ENCODE measurements at regions not wholly inside any gene's neighbourhood (a gene's known extent, or its start where the extent isn't known, plus 50 kb on each side); places are given as distances from the start of the nearest gene placed in this dataset.

DNA sequence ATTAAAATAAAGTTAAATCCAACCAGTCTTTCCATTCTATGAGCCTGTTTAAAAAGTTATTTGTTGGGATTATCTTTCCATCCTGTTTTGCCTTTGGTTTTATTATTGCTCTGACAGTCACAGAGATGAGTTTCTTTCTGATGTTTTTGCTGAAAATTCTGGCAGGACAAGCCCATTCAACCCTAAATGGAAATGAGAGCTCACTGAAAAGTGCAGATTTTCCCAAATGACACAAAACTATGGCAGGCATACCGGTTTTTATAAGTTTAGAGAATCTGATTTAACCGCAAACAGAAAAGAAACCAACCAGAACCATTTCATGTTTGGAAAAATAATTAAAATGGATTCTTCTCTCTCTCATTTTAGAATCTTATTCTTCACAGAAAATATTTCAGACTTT, 238.1 kb upstream of the SGO1 start:
- TF ChIP-seq, protein P1, sequence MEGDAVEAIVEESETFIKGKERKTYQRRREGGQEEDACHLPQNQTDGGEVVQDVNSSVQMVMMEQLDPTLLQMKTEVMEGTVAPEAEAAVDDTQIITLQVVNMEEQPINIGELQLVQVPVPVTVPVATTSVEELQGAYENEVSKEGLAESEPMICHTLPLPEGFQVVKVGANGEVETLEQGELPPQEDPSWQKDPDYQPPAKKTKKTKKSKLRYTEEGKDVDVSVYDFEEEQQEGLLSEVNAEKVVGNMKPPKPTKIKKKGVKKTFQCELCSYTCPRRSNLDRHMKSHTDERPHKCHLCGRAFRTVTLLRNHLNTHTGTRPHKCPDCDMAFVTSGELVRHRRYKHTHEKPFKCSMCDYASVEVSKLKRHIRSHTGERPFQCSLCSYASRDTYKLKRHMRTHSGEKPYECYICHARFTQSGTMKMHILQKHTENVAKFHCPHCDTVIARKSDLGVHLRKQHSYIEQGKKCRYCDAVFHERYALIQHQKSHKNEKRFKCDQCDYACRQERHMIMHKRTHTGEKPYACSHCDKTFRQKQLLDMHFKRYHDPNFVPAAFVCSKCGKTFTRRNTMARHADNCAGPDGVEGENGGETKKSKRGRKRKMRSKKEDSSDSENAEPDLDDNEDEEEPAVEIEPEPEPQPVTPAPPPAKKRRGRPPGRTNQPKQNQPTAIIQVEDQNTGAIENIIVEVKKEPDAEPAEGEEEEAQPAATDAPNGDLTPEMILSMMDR (conservative IDR thresholded peaks at IDR 0.05; ENCODE audit: low read depth, low read length) = no peak
- TF ChIP-seq EZH2 (IDR thresholded peaks at IDR 0.05; ENCODE audit: borderline replicate concordance, low read depth, low read length, poor library complexity, severe bottlenecking) = no peak

Measured in A673 (cell line).